GM21526 (cell line): ENCODE measurements at regions not wholly inside any gene's neighbourhood (a gene's known extent, or its start where the extent isn't known, plus 50 kb on each side); places are given as distances from the start of the nearest gene placed in this dataset.
"Not testable (repeated sequence)": the region's sequence is repeated elsewhere in the genome, so short reads cannot be mapped to it uniquely, and the experiment has no call there.

Source experiments
- ATAC-seq: cut with Tn5 transposase; IDR thresholded peaks from one replicate; pipeline ENCODE4 v1.9.1; 2021; ENCODE audit warnings: moderate library complexity; ENCODE audit not compliant: unreplicated experiment, low FRiP score

GRCh38 chr9:104195142-104195541 is 101.0 kb downstream of the SMC2 start:
- not testable (repeated sequence) for ATAC-seq

- ATAC-seq, result no peak
Measured at GRCh38 chr9:104200456-104200994, 106.4 kb downstream of the SMC2 start.

- no peak for ATAC-seq
Measured at GRCh38 chr9:104206766-104207165, 112.7 kb downstream of the SMC2 start.

GRCh38 chr9:104209387-104209786 is 115.3 kb downstream of the SMC2 start:
- ATAC-seq, result no peak

GRCh38 chr9:104227108-104227507 is 133.0 kb downstream of the SMC2 start:
- ATAC-seq, result no peak

- no peak for ATAC-seq
Measured at GRCh38 chr9:104232781-104233341, 138.8 kb downstream of the SMC2 start.

GRCh38 chr9:104233366-104233765 is 139.3 kb downstream of the SMC2 start:
- ATAC-seq, result no peak

GRCh38 chr9:104234632-104235337 is 140.7 kb downstream of the SMC2 start:
- not testable (repeated sequence) for ATAC-seq

- ATAC-seq, result not testable (repeated sequence)
Measured at GRCh38 chr9:104235347-104236120, 141.4 kb downstream of the SMC2 start.

GRCh38 chr9:104238668-104239067 is 144.6 kb downstream of the SMC2 start:
- ATAC-seq, result no peak

GRCh38 chr9:104240890-104241289 is 146.8 kb downstream of the SMC2 start:
- ATAC-seq, result no peak

- ATAC-seq, result no peak
Measured at GRCh38 chr9:104245925-104246324, 151.8 kb downstream of the SMC2 start.

GRCh38 chr9:104247899-104248460 is 153.9 kb downstream of the SMC2 start:
- ATAC-seq, result no peak

- ATAC-seq, result no peak
Measured at GRCh38 chr9:104256031-104256695, 162.1 kb downstream of the SMC2 start.

GRCh38 chr9:104256696-104257062 is 162.6 kb downstream of the SMC2 start:
- no peak for ATAC-seq

- ATAC-seq, result no peak
Measured at GRCh38 chr9:104258296-104259011, 164.3 kb downstream of the SMC2 start.

GRCh38 chr9:104260004-104260403 is 165.9 kb downstream of the SMC2 start:
- ATAC-seq, result no peak

- no peak for ATAC-seq
Measured at GRCh38 chr9:104263942-104264341, 169.8 kb downstream of the SMC2 start.

- ATAC-seq, result no peak
Measured at GRCh38 chr9:104264431-104264830, 170.3 kb downstream of the SMC2 start.

- no peak for ATAC-seq
Measured at GRCh38 chr9:104269374-104269773, 175.3 kb downstream of the SMC2 start.
